Chondrocyte (in vitro differentiated cells): ENCODE measurements at regions not wholly inside any gene's neighbourhood (a gene's known extent, or its start where the extent isn't known, plus 50 kb on each side); places are given as distances from the start of the nearest gene placed in this dataset.

Experiments
- DNase-seq: peaks from one replicate; pipeline ENCODE4 v3.0.0; 2021; ENCODE audit warnings: mixed read lengths, low spot score
- H3K27ac Mint-ChIP-seq: one replicate; pipeline ENCODE4 v1.8.0; 2021; ENCODE audit warnings: mild to moderate bottlenecking, moderate library complexity, mixed read lengths; ENCODE audit not compliant: unreplicated experiment
- H3K27me3 Mint-ChIP-seq: 2 replicates; pipeline ENCODE4 v1.8.0; 2021; ENCODE audit warnings: low read depth, mixed read lengths
- H3K36me3 Mint-ChIP-seq: 2 replicates; pipeline ENCODE4 v1.8.0; 2021; ENCODE audit warnings: low read depth, mixed read lengths
- H3K4me1 Mint-ChIP-seq: 2 replicates; pipeline ENCODE4 v1.8.0; 2021; ENCODE audit warnings: low read depth, mild to moderate bottlenecking, mixed read lengths
- H3K4me3 Mint-ChIP-seq: one replicate; pipeline ENCODE4 v1.8.0; 2021; ENCODE audit warnings: mild to moderate bottlenecking, moderate library complexity, mixed read lengths; ENCODE audit not compliant: unreplicated experiment
- H3K9me3 Mint-ChIP-seq: 2 replicates; pipeline ENCODE4 v1.8.0; 2021; ENCODE audit warnings: low read depth, mixed read lengths
- CTCF ChIP-seq: fragments of 200-600 bp; sonication (generic); IDR thresholded peaks from 2 replicates; pipeline ENCODE4 v1.5.0; 2021; ENCODE audit warnings: antibody characterized with exemption, mild to moderate bottlenecking, moderate library complexity

GRCh38 chr7:13174991-13175390 lies 487.6 kb downstream of the ARL4A start:
- TF ChIP-seq CTCF, result no peak
- no peak overlapping the region for H3K4me3 Mint-ChIP-seq
- H3K9me3 Mint-ChIP-seq, result no peaks in the 10 kb centered on the region
- H3K27me3 Mint-ChIP-seq, result no peaks in the 10 kb centered on the region
- no peak for DNase-seq
- no peaks in the 10 kb centered on the region for H3K4me1 Mint-ChIP-seq
- no peak overlapping the region for H3K27ac Mint-ChIP-seq
- H3K36me3 Mint-ChIP-seq, result no peaks in the 10 kb centered on the region

GRCh38 chr7:13179011-13179582 lies 491.7 kb downstream of the ARL4A start:
- Mint-ChIP-seq H3K9me3 (no peaks in the 10 kb centered on the region), H3K4me3 (no peak overlapping the region), H3K27ac (no peak overlapping the region), H3K4me1 (no peaks in the 10 kb centered on the region), H3K36me3 (no peaks in the 10 kb centered on the region), H3K27me3 (no peaks in the 10 kb centered on the region)
- no peak for DNase-seq
- TF ChIP-seq CTCF, result peak; percentile 64

GRCh38 chr7:13179775-13180523 lies 492.5 kb downstream of the ARL4A start:
- no peak overlapping the region for H3K4me3 Mint-ChIP-seq
- no peaks in the 10 kb centered on the region for H3K27me3 Mint-ChIP-seq
- H3K4me1 Mint-ChIP-seq, result no peaks in the 10 kb centered on the region
- no peaks in the 10 kb centered on the region for H3K9me3 Mint-ChIP-seq
- H3K27ac Mint-ChIP-seq, result no peak overlapping the region
- DNase-seq, result no peak
- no peaks in the 10 kb centered on the region for H3K36me3 Mint-ChIP-seq
- TF ChIP-seq CTCF, result no peak

- no peaks in the 10 kb centered on the region for H3K4me1 Mint-ChIP-seq
- no peak for DNase-seq
- no peak overlapping the region for H3K27ac Mint-ChIP-seq
- no peak overlapping the region for H3K4me3 Mint-ChIP-seq
- H3K36me3 Mint-ChIP-seq, result no peaks in the 10 kb centered on the region
- no peaks in the 10 kb centered on the region for H3K9me3 Mint-ChIP-seq
- H3K27me3 Mint-ChIP-seq, result no peaks in the 10 kb centered on the region
- no peak for TF ChIP-seq CTCF
Measured at GRCh38 chr7:13181216-13181615, 493.8 kb downstream of the ARL4A start.

- Mint-ChIP-seq H3K4me1 (no peaks in the 10 kb centered on the region), H3K4me3 (no peak overlapping the region), H3K36me3 (no peaks in the 10 kb centered on the region), H3K9me3 (no peaks in the 10 kb centered on the region), H3K27me3 (no peaks in the 10 kb centered on the region), H3K27ac (no peak overlapping the region)
- TF ChIP-seq CTCF, result no peak
- DNase-seq, result no peak
Measured at GRCh38 chr7:13185139-13185538, 497.7 kb downstream of the ARL4A start.
